Umbilical cord (tissue), 1 donor: ENCODE measurements at regions not wholly inside any gene's neighbourhood (a gene's known extent, or its start where the extent isn't known, plus 50 kb on each side); places are given as distances from the start of the nearest gene placed in this dataset.

Experiments used
- DNase-seq: peaks from one replicate; pipeline ENCODE4 v3.0.0-alpha.2; 2015; ENCODE audit warnings: low spot score

- no peak for DNase-seq
These were observed 82.0 kb upstream of the EEA1 start for GRCh38 chr12:93011100-93011499.

GRCh38 chr12:93015871-93016751 is 87.0 kb upstream of the EEA1 start:
- DNase-seq = peak; percentile 21

- no peak for DNase-seq
These were observed 87.8 kb upstream of the EEA1 start for GRCh38 chr12:93016752-93017350.

GRCh38 chr12:93018610-93019009 is 89.5 kb upstream of the EEA1 start:
- no peak for DNase-seq

- no peak for DNase-seq
These were observed 90.3 kb upstream of the EEA1 start for GRCh38 chr12:93019212-93019927.

- DNase-seq = peak; percentile 29
These were observed 91.0 kb upstream of the EEA1 start for GRCh38 chr12:93019975-93020630.

- no peak for DNase-seq
These were observed 91.8 kb upstream of the EEA1 start for GRCh38 chr12:93020631-93021597.

DNA sequence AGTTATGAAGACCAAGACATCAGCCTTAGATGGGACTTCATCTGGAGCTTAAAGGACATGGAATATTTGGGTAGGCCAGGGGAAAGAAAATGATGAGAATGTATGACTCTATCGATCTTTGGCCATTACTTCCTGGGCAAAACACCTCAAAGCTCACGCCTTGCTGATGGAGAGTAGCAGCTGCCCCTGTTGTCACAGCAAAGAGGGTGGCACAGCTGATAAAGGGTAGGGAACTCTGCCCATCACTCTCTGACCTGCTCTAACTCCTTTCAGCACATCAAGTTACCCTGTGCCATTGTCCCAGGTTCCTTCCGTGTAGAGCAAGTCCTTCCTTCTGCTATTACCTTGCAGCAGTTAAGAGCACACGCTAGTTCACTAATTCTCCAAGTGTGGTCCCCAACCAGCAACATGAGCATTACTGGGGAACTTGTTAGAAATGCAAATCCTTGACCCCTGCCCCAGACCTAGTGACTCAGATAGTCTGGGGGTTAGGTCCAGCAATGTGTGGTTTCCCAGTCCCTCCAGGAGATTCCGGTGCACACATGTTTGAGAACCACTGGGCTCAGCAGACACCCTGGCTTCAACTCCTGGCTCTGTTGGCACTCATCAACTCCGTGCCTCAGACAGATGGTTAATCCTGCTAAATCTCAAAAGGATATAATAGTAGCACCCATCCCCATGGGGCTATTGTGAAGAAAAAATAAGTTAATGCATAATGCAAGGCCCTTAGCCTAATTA is 93.7 kb upstream of the EEA1 start:
- DNase-seq = no peak

DNA sequence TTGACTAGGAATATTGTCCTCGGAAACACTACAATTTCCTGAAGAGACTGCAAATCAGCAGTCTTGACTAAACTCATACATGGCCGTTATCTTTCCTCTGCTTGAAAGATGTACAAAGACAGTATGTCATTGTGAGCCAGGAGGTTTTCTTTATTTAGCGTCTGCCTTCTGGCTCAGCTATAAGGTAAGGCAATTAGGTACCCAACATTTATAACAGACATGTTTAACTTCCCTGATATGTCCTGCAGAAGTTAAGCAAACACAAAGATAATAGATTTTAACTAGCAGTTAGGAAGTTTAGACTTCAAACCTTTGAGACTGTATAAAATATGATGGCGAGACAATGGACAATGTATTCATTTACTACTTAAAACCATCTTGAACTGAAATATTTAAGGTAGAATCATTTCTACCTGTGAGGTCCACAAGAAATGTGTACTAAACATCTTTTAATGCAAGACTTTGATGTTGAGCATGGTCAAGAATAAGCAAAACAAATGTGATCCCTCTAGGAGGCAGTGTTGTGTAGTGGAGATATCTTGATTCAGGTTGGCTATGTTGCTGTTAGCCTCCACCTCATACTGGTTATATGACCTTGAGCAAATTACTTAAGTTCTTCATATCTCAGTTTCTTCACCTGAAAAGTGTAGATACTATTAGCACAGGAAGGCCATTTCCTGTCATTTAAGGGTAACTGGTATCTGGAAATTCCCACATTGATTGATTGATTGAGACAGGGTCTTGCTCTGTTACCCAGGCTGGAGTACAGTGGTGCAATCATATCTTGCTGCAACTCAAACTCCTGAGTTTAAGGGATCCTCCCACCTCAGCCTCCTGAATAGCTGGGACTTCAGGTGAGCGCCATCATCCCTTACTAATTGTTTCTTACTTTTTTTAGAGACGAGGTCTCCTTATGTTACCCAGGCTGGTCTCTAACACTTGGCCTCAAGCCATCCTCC is 96.3 kb upstream of the EEA1 start:
- DNase-seq = no peak

DNA sequence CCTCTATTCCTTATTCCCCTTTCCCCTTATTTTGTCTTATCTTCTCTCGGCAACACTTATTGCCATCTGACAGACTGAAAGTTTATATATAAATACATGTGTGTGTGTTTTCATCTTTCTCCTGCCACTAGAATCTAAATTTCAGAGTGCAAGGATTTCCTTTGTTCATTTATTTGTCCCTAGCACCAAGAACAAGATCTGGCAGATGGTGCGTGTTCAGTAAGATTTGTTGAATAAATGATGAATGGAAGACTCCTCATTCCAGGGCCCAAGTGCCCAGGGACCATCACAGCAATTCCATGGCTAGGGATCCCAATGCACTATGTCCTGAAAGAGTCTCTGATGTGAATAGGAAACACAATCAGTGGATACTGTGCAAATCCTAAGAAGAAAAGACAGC is 97.9 kb upstream of the EEA1 start:
- no peak for DNase-seq

- DNase-seq = no peak
These were observed 100.0 kb upstream of the EEA1 start for GRCh38 chr12:93029091-93029490.

GRCh38 chr12:93031028-93031427 is 101.9 kb upstream of the EEA1 start:
- DNase-seq = no peak

DNA sequence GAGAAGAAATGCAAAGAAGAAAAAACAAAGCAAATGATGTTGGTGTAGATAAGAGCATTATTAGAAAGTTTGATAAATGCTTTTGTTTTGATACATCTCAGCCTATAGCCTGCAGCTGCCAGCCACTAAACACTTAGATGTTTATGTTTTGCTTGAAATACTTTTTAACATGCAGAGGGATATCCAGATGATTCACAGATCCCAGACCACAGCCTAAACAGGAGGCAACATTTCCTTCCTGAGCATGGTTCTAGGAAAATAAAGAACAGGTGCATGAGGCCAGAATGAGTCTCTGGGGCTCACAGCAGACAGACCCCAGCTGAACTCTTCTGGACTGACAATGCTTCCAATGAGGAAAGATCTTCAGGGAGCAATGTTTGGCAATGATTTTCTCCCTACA is 103.7 kb upstream of the EEA1 start:
- DNase-seq = no peak

GRCh38 chr12:93033948-93034347 is 104.9 kb upstream of the EEA1 start:
- no peak for DNase-seq

DNA sequence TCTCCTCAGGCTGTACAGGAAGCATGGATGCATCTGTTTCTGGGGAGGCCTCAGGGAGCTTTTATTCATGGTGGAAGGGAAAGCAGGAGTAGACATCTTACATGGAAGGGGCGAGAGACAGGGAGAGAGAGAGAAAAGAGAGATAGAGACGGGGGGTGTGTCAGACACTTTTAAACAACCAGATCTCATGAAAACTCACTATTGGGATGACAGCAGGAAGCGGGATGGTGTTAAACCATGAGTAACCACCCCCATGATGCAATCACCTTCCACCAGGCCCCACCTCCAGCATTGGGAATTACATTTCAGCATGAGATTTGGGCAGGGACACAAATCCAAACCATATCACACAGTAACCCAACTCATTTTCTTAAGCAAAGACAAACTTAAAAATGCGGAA is 110.0 kb upstream of the EEA1 start:
- DNase-seq = no peak

GRCh38 chr12:93039930-93040329 is 110.8 kb upstream of the EEA1 start:
- DNase-seq = no peak

DNA sequence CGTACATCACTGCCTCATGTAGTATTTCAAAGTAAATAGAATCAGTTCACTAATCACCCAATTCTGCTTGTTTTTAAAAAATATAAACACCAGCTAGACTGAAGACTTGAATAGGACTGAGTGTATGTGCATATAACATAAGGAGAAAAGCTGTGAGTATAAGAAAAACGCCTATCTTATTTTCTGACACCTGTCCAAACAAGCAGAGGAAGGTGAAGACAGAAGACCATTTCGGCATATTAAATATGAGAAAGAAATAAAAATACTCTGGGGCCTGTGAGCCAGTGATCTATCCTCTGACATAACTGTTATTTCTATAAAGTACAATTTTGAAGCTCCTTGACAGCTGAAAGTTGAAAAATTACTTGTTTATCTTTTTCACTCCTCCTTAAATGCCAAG is 111.3 kb upstream of the EEA1 start:
- DNase-seq = no peak

GRCh38 chr12:93041416-93041815 is 112.3 kb upstream of the EEA1 start:
- no peak for DNase-seq

DNA sequence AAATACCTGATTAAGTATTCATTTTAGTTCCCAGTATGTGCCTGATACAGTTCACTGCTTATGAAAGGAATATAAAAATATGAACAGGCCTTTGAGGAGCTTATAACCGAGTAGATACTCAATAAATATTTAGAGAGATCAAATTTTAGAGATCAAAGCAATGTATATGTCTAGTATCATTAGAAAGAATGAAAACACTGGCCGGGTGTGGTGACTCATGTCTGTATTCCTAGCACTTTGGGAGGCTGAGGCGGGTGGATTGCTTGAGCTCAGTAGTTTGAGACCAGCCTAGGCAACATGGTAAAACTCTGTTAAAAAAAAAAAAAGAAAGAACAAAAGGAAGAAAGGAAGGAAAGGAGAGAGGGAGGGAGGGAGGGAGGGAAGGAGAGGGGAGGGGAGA is 113.2 kb upstream of the EEA1 start:
- DNase-seq = no peak
